ENCODE measurements at regions not wholly inside any gene's neighbourhood (a gene's known extent, or its start where the extent isn't known, plus 50 kb on each side); places are given as distances from the start of the nearest gene placed in this dataset.

- no peak for TF ChIP-seq CTCF (IDR thresholded peaks at IDR 0.05; ENCODE audit: extremely low read depth, missing control alignments)
- DNase-seq (ENCODE audit: low spot score): no peak
These were observed 442.4 kb downstream of the TSHZ3 start for GRCh38 chr19:30906871-30907270.

GRCh38 chr19:30900051-30900450 is 449.2 kb downstream of the TSHZ3 start:
- DNase-seq (ENCODE audit: low spot score): no peak

GRCh38 chr19:30898353-30899103 is 450.7 kb downstream of the TSHZ3 start:
- no peak for TF ChIP-seq CTCF (IDR thresholded peaks at IDR 0.05; ENCODE audit: extremely low read depth, missing control alignments)

More at GRCh38 chr19:30900051-30900450, 449.2 kb downstream of the TSHZ3 start:
- no peak for TF ChIP-seq CTCF (IDR thresholded peaks at IDR 0.05; ENCODE audit: extremely low read depth, missing control alignments)

GRCh38 chr19:30897553-30897952 is 451.7 kb downstream of the TSHZ3 start:
- TF ChIP-seq CTCF (IDR thresholded peaks at IDR 0.05; ENCODE audit: extremely low read depth, missing control alignments): no peak
- DNase-seq (ENCODE audit: low spot score): no peak

More at GRCh38 chr19:30898353-30899103, 450.7 kb downstream of the TSHZ3 start:
- no peak for DNase-seq (ENCODE audit: low spot score)

GRCh38 chr19:30897034-30897433 is 452.2 kb downstream of the TSHZ3 start:
- DNase-seq (ENCODE audit: low spot score): no peak
- no peak for TF ChIP-seq CTCF (IDR thresholded peaks at IDR 0.05; ENCODE audit: extremely low read depth, missing control alignments)

GRCh38 chr19:30896554-30896953 is 452.7 kb downstream of the TSHZ3 start:
- no peak for DNase-seq (ENCODE audit: low spot score)
- no peak for TF ChIP-seq CTCF (IDR thresholded peaks at IDR 0.05; ENCODE audit: extremely low read depth, missing control alignments)

- TF ChIP-seq CTCF (IDR thresholded peaks at IDR 0.05; ENCODE audit: extremely low read depth, missing control alignments): no peak
- DNase-seq (ENCODE audit: low spot score): no peak
These were observed 453.3 kb downstream of the TSHZ3 start for GRCh38 chr19:30895946-30896345.
